ENCODE measurements at regions not wholly inside any gene's neighbourhood (a gene's known extent, or its start where the extent isn't known, plus 50 kb on each side); places are given as distances from the start of the nearest gene placed in this dataset.

DNA sequence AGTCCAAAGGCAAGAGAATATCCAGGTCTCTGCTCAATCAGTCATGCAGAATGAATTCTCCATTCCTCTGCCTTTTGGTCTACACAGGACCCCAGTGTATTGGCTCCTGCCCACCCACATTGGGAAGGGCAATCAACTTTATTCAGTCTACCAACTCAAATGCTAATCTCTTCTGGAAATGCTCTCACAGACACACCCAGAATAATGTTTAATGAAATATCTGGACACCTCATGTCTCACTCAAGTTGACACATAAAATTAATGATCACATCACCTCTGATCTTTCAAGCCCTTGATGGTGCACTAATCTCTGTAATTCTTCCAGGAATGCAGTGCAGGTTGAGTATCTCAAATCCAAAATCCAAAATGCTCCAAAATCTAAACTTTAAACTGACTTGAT lies 315.6 kb downstream of the HRH4 start:
- H3K27me3 ChIP-seq (ENCODE audit: control insufficient read depth, insufficient read depth, low read length), result no peaks in the 10 kb centered on the region
- no peaks in the 10 kb centered on the region for H3K4me1 ChIP-seq (ENCODE audit: control insufficient read depth, insufficient read depth, low read length)
- H3K4me3 ChIP-seq (ENCODE audit: low read length), result no peak overlapping the region
- H3K4me2 ChIP-seq (ENCODE audit: low read length), result no peak overlapping the region
- no peaks in the 10 kb centered on the region for H3K36me3 ChIP-seq (ENCODE audit: insufficient read depth, low read length)
- H3K9ac ChIP-seq (ENCODE audit: low read depth, low read length), result no peak overlapping the region
- H3K9me3 ChIP-seq (replicated peaks; ENCODE audit: low read length), result no peaks in the 10 kb centered on the region

DNA sequence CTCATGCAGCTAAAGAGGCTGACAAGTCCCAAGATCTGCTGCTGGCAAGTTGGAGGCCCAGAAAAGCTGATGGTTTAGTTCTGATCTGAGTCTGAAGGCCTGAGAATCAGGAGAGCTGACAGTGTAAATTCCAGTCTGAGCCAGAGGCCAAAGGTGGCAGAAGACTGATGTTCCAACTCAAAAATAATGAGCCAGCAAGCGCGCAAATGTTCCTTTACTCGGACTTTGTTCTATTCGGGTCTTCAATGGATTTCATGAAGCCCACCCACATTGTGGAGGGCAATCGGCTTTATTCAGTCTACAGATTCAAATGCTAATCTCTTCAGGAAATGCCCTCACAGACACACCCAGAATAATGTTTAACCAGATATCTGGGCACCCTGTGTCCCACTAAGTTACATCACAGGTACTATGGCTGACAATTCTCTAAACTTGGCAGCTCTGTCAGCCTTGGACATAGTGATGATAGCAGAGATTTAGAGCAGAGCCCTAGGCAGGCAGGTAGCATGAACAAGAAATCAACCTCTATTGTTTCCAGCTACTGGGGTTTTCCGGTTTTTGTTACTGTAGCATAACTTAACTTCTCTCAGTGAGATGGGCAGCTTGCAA lies 318.5 kb downstream of the HRH4 start:
- Histone ChIP-seq H3K9ac (ENCODE audit: low read depth, low read length) (no peak overlapping the region), H3K4me3 (ENCODE audit: low read length) (no peak overlapping the region), H3K9me3 (replicated peaks; ENCODE audit: low read length) (no peaks in the 10 kb centered on the region), H3K36me3 (ENCODE audit: insufficient read depth, low read length) (no peaks in the 10 kb centered on the region), H3K4me2 (ENCODE audit: low read length) (no peak overlapping the region), H3K4me1 (ENCODE audit: control insufficient read depth, insufficient read depth, low read length) (no peaks in the 10 kb centered on the region), H3K27me3 (ENCODE audit: control insufficient read depth, insufficient read depth, low read length) (peaks cover 4% of the 10 kb centered on the region)

DNA sequence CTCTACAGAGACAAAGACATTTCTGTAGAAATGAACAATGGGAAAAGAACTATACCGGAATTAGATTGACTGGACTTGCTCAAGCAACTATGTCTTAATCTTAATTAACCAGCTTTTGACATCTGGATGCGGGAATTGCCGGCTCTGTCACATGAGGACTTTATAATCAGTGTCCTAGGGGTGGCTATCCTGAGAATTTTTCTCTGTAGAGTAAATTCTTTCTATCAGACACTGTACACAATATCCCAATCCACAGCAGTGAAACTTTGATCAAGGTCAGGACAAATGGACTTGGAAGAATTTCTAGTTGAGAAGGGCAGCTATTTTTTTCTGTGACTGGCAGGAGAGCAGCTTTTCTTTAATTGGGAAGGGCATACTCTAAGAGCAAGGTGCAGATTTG lies 322.1 kb downstream of the HRH4 start:
- Histone ChIP-seq H3K36me3 (ENCODE audit: insufficient read depth, low read length) (no peaks in the 10 kb centered on the region), H3K9me3 (replicated peaks; ENCODE audit: low read length) (no peaks in the 10 kb centered on the region), H3K27me3 (ENCODE audit: control insufficient read depth, insufficient read depth, low read length) (peaks cover 4% of the 10 kb centered on the region), H3K4me2 (ENCODE audit: low read length) (no peak overlapping the region), H3K4me3 (ENCODE audit: low read length) (no peak overlapping the region), H3K4me1 (ENCODE audit: control insufficient read depth, insufficient read depth, low read length) (no peaks in the 10 kb centered on the region), H3K9ac (ENCODE audit: low read depth, low read length) (no peak overlapping the region)

DNA sequence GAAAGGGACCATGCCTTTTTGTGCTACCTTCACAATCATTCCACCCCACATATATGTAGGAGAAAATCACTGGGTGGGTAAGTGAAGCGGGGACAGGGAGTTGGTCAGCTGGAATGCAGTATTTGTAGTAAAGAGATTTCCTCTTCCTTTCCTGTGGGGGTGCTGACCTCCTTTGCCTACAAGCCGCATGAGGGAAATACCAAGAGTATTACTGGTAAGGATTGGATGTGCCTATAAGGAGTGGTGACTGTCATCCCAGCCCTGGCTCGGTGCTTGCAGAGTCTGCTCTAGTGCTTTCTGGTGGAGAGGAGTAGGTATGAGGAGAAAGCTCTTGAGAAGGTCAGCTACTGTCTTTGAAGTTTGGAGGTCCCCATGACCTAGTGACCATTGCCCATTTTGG lies 324.6 kb downstream of the HRH4 start:
- no peak overlapping the region for H3K4me2 ChIP-seq (ENCODE audit: low read length)
- no peaks in the 10 kb centered on the region for H3K4me1 ChIP-seq (ENCODE audit: control insufficient read depth, insufficient read depth, low read length)
- peaks cover 4% of the 10 kb centered on the region for H3K27me3 ChIP-seq (ENCODE audit: control insufficient read depth, insufficient read depth, low read length)
- H3K4me3 ChIP-seq (ENCODE audit: low read length), result no peak overlapping the region
- no peak overlapping the region for H3K9ac ChIP-seq (ENCODE audit: low read depth, low read length)
- H3K36me3 ChIP-seq (ENCODE audit: insufficient read depth, low read length), result no peaks in the 10 kb centered on the region
- H3K9me3 ChIP-seq (replicated peaks; ENCODE audit: low read length), result no peaks in the 10 kb centered on the region

DNA sequence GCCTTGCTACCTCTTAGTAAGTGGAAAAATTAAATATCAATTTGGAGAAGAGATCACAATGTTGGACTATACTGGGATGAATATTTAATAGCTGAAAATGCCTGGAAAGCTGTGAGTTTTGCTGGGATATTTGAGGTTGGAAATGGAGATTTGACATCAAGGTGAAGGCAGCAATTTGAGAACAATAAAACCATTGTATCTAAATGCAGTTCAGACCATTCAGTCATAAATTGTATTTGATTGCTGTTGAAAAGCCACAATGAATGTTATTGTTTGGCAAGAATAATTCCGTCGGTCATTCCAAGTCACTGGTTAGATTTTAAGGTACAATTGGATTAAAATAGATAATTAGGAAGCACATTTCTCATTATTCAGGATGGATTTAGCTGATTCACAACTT lies 325.6 kb downstream of the HRH4 start:
- no peaks in the 10 kb centered on the region for H3K9me3 ChIP-seq (replicated peaks; ENCODE audit: low read length)
- H3K9ac ChIP-seq (ENCODE audit: low read depth, low read length), result no peak overlapping the region
- no peak overlapping the region for H3K4me2 ChIP-seq (ENCODE audit: low read length)
- peaks cover 4% of the 10 kb centered on the region for H3K27me3 ChIP-seq (ENCODE audit: control insufficient read depth, insufficient read depth, low read length)
- H3K4me1 ChIP-seq (ENCODE audit: control insufficient read depth, insufficient read depth, low read length), result no peaks in the 10 kb centered on the region
- no peaks in the 10 kb centered on the region for H3K36me3 ChIP-seq (ENCODE audit: insufficient read depth, low read length)
- H3K4me3 ChIP-seq (ENCODE audit: low read length), result no peak overlapping the region

DNA sequence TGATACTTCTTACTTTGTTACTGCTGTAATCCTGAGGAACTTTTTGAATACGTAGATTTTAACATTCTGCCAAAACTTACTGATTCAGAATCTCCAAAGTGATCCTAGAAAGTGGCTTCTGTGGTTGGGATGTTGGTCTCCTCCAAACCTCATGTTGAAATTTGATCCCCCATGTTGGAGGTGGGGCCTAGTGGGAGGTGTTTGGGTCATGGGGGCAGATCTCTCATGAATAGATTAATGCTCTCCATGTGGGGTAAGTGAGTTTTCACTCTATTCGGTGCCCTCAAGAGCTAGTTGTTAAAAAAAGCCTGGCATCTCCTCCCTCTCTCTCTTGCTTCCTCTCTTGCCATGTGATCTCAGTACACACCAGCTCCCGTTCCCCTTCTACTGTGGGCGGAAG lies 329.9 kb downstream of the HRH4 start:
- no peak overlapping the region for H3K4me2 ChIP-seq (ENCODE audit: low read length)
- no peak overlapping the region for H3K4me3 ChIP-seq (ENCODE audit: low read length)
- H3K9ac ChIP-seq (ENCODE audit: low read depth, low read length), result no peak overlapping the region
- H3K9me3 ChIP-seq (replicated peaks; ENCODE audit: low read length), result no peaks in the 10 kb centered on the region
- no peaks in the 10 kb centered on the region for H3K4me1 ChIP-seq (ENCODE audit: control insufficient read depth, insufficient read depth, low read length)
- no peaks in the 10 kb centered on the region for H3K36me3 ChIP-seq (ENCODE audit: insufficient read depth, low read length)
- H3K27me3 ChIP-seq (ENCODE audit: control insufficient read depth, insufficient read depth, low read length), result peaks cover 9% of the 10 kb centered on the region

DNA sequence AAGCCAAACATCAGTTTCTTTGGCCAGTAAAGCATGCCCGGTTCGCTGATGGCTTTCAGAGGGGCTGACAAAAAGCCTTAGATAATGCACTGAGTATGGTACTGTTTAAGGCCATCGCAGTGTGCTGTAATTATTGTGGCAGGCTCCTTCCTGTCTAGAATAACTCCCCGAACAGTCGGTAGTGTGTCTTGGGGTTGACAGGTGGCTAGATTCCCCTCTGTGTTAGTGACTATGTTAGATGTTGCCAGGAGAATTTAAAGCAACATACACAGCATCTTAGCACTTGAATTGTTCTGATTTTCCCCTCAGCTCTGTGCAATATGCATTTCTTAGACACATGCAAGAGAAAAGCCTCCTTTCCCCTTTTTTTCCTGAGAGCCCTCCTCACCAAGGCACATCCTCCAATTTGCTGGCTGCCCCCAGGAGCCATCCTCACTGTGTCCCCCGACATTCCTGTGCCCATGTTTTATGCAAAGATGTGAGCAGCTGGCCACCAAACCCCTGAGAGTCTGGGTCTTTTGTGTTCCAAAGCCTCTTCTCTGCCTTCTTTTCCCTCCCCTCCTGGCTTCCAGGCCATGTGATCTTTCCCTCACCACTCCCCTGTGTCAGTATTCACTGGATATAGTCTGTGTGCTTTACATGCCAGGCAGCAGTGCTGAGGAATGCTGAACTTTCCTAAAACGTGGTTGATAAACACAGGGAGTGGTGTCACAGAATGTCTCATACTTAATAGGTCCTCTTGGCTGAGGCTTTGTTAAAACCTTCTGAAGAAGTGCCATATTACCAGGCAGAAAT lies 331.5 kb downstream of the HRH4 start:
- Histone ChIP-seq H3K4me2 (ENCODE audit: low read length) (no peak overlapping the region), H3K27me3 (ENCODE audit: control insufficient read depth, insufficient read depth, low read length) (peaks cover 11% of the 10 kb centered on the region), H3K4me1 (ENCODE audit: control insufficient read depth, insufficient read depth, low read length) (no peaks in the 10 kb centered on the region), H3K36me3 (ENCODE audit: insufficient read depth, low read length) (no peaks in the 10 kb centered on the region), H3K4me3 (ENCODE audit: low read length) (no peak overlapping the region), H3K9ac (ENCODE audit: low read depth, low read length) (no peak overlapping the region), H3K9me3 (replicated peaks; ENCODE audit: low read length) (no peaks in the 10 kb centered on the region)

DNA sequence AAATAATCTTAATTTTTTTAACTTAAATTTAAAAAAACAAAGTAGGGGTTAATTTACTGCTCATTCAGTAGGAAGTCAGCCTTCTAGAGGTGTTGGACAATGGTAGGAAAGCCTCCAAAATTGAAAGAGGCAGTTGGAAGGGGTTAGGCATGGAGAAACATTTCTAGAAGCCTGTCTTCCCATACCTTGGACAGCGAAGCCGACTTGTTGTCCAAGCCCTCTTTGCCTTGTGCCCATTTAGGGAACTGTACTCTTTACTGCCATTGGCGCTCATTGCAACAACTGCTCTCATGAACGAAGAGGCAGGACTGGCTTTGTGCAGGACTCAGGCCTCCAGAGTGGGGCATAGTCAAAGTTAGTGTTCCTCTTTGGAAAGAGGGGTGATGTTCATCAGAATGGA lies 333.3 kb downstream of the HRH4 start:
- H3K9me3 ChIP-seq (replicated peaks; ENCODE audit: low read length), result no peaks in the 10 kb centered on the region
- H3K4me3 ChIP-seq (ENCODE audit: low read length), result no peak overlapping the region
- H3K4me2 ChIP-seq (ENCODE audit: low read length), result no peak overlapping the region
- H3K4me1 ChIP-seq (ENCODE audit: control insufficient read depth, insufficient read depth, low read length), result no peaks in the 10 kb centered on the region
- H3K27me3 ChIP-seq (ENCODE audit: control insufficient read depth, insufficient read depth, low read length), result peaks cover 23% of the 10 kb centered on the region
- H3K36me3 ChIP-seq (ENCODE audit: insufficient read depth, low read length), result no peaks in the 10 kb centered on the region
- H3K9ac ChIP-seq (ENCODE audit: low read depth, low read length), result no peak overlapping the region

DNA sequence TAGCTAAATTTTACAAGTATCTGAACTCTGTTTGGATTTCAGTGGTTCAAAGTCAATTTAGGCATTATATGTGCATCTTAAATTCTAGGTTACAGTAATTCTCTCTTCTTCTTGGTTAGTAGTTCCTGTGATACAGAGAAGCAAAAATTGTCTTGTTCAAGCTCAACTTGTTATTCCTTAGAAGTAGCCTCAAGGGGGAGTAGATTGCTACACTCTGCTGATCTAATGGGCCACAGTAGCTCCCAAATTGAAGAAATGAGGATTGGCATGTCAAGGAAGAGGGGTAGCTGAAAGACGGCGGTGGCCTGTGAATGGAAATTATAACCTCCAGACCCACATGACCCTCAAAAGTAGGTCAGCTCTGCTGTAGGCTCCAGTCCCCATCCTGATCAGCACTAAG lies 334.7 kb downstream of the HRH4 start:
- Histone ChIP-seq H3K27me3 (ENCODE audit: control insufficient read depth, insufficient read depth, low read length) (peaks cover 23% of the 10 kb centered on the region), H3K9ac (ENCODE audit: low read depth, low read length) (no peak overlapping the region), H3K4me1 (ENCODE audit: control insufficient read depth, insufficient read depth, low read length) (no peaks in the 10 kb centered on the region), H3K36me3 (ENCODE audit: insufficient read depth, low read length) (no peaks in the 10 kb centered on the region), H3K9me3 (replicated peaks; ENCODE audit: low read length) (no peaks in the 10 kb centered on the region), H3K4me2 (ENCODE audit: low read length) (no peak overlapping the region), H3K4me3 (ENCODE audit: low read length) (no peak overlapping the region)

DNA sequence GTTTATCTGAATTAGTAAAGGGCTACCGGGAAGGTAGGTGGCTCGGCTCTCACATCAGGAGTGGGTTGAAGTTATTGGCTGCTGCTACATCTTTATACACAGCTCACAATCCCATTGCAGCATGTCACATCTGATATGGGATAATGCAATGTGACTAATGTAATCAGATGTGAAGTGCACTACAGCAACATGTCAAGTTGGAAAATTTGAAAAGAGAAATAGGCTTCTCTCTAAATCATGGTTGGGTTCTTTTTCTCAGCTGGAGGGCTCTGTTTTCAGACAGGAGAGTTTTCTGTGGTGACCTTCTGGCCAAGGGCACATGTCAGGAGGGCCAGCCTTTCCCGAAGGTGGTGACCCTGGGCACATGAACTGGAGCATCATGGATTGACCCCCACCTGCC lies 337.5 kb downstream of the HRH4 start:
- H3K4me2 ChIP-seq (ENCODE audit: low read length), result no peak overlapping the region
- no peaks in the 10 kb centered on the region for H3K9me3 ChIP-seq (replicated peaks; ENCODE audit: low read length)
- H3K4me1 ChIP-seq (ENCODE audit: control insufficient read depth, insufficient read depth, low read length), result no peaks in the 10 kb centered on the region
- peaks cover 14% of the 10 kb centered on the region for H3K27me3 ChIP-seq (ENCODE audit: control insufficient read depth, insufficient read depth, low read length)
- no peak overlapping the region for H3K9ac ChIP-seq (ENCODE audit: low read depth, low read length)
- no peaks in the 10 kb centered on the region for H3K36me3 ChIP-seq (ENCODE audit: insufficient read depth, low read length)
- H3K4me3 ChIP-seq (ENCODE audit: low read length), result no peak overlapping the region

DNA sequence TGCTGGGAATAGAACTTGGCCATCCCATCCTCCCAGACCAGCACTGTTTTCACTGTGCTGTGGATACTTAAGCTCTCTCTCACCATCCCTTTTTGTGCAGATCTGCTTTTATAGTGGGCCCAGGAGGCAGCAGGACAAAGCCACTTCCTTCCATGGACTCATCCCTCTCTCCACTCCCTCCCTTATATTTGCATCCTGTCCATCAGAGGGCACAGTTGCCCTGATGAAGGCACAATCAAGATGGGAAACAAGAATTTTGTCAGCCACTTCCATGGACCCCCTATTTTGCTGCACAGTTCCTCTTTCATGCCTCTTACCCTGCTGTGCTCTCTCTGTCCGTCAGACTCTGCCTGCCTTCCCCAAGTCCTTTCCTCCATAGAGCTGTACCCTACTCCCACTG lies 338.7 kb downstream of the HRH4 start:
- H3K4me1 ChIP-seq (ENCODE audit: control insufficient read depth, insufficient read depth, low read length), result no peaks in the 10 kb centered on the region
- no peaks in the 10 kb centered on the region for H3K36me3 ChIP-seq (ENCODE audit: insufficient read depth, low read length)
- no peak overlapping the region for H3K4me3 ChIP-seq (ENCODE audit: low read length)
- no peaks in the 10 kb centered on the region for H3K9me3 ChIP-seq (replicated peaks; ENCODE audit: low read length)
- peaks cover 14% of the 10 kb centered on the region for H3K27me3 ChIP-seq (ENCODE audit: control insufficient read depth, insufficient read depth, low read length)
- H3K4me2 ChIP-seq (ENCODE audit: low read length), result no peak overlapping the region
- no peak overlapping the region for H3K9ac ChIP-seq (ENCODE audit: low read depth, low read length)

DNA sequence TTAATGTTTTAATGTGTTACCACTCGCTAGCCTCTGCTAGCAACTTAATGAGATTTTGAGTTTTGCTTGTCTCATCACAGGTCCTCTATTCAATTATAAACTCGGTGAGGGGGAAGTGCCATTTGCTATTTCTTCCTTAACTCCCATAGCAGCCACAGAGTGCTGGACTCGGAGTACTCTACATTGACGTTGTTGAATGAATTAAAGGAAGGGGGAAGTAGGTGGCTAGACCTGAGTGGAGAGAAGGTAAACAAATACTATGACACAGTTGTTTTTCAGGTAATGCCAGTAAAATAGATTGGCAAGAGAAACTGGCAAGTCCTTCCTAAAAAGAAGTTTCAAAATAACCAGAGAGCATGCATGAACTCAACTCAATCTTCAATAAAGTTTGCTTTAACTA lies 339.3 kb downstream of the HRH4 start:
- H3K27me3 ChIP-seq (ENCODE audit: control insufficient read depth, insufficient read depth, low read length), result peaks cover 14% of the 10 kb centered on the region
- H3K9ac ChIP-seq (ENCODE audit: low read depth, low read length), result no peak overlapping the region
- no peaks in the 10 kb centered on the region for H3K9me3 ChIP-seq (replicated peaks; ENCODE audit: low read length)
- no peaks in the 10 kb centered on the region for H3K4me1 ChIP-seq (ENCODE audit: control insufficient read depth, insufficient read depth, low read length)
- H3K36me3 ChIP-seq (ENCODE audit: insufficient read depth, low read length), result no peaks in the 10 kb centered on the region
- no peak overlapping the region for H3K4me3 ChIP-seq (ENCODE audit: low read length)
- H3K4me2 ChIP-seq (ENCODE audit: low read length), result no peak overlapping the region

All from skeletal muscle satellite cell (primary cell).